Ovary (tissue), 3 donors: ENCODE measurements at regions not wholly inside any gene's neighbourhood (a gene's known extent, or its start where the extent isn't known, plus 50 kb on each side); places are given as distances from the start of the nearest gene placed in this dataset.

Experiments
- EP300 ChIP-seq: sonication (generic); formaldehyde crosslinking; IDR thresholded peaks from one replicate; pipeline ENCODE4 v1.6.1; 2017; ENCODE audit warnings: antibody characterized with exemption
- POLR2A ChIP-seq: fragments of 450-650 bp; IDR thresholded peaks from one replicate; pipeline ENCODE4 v1.6.1; 2017; ENCODE audit warnings: antibody characterized with exemption, mild to moderate bottlenecking, moderate library complexity
- TF ChIP-seq, protein P1 (sequence below), 3 donors: fragments of 450-650 bp in 2 of 3; fragments of 200-600 bp in 1 of 3; IDR thresholded peaks; one replicate each; pipeline versions ENCODE4 v1.5.1 to v1.8.0; 2016 to 2022; ENCODE audit warnings: antibody characterized with exemption in 3 of 3, mild to moderate bottlenecking in 1 of 3
- donor health status: DM: no; HTN: no; CAD: no.

GRCh38 chr5:139745800-139746690 lies 49.6 kb upstream of the PSD2 start:
- TF ChIP-seq POLR2A (no peak), EP300 (no peak)
- TF ChIP-seq, protein P1, sequence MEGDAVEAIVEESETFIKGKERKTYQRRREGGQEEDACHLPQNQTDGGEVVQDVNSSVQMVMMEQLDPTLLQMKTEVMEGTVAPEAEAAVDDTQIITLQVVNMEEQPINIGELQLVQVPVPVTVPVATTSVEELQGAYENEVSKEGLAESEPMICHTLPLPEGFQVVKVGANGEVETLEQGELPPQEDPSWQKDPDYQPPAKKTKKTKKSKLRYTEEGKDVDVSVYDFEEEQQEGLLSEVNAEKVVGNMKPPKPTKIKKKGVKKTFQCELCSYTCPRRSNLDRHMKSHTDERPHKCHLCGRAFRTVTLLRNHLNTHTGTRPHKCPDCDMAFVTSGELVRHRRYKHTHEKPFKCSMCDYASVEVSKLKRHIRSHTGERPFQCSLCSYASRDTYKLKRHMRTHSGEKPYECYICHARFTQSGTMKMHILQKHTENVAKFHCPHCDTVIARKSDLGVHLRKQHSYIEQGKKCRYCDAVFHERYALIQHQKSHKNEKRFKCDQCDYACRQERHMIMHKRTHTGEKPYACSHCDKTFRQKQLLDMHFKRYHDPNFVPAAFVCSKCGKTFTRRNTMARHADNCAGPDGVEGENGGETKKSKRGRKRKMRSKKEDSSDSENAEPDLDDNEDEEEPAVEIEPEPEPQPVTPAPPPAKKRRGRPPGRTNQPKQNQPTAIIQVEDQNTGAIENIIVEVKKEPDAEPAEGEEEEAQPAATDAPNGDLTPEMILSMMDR (IDR thresholded peaks at IDR 0.05) = no peak
